K562 (cell line): ENCODE measurements at regions not wholly inside any gene's neighbourhood (a gene's known extent, or its start where the extent isn't known, plus 50 kb on each side); places are given as distances from the start of the nearest gene placed in this dataset.

ENCODE experiments used
- ATAC-seq: fragments of 200-7000 bp; cut with Tn5 transposase; 3 replicates; pipeline ENCODE4 v1.9.1; 2020; ENCODE audit warnings: moderate library complexity
- BruUV-seq: library from RNA; stranded (reverse); fragments of 400-500 nt; replicated peaks from 2 replicates; lab custom pipeline; 2021; lab: Mats Ljungman, UMichigan
- CTCF ChIA-PET: fragments of 300-600 bp; formaldehyde crosslinking; extraction: SDS; loops from one replicate; lab custom pipeline; 2021; ENCODE audit warnings: low intra/inter-chr PET ratio; lab: Yijun Ruan, JAX
- POLR2A ChIA-PET: fragments of 300-600, 350-650 bp; sonication (Branson Sonifier 250); formaldehyde crosslinking; extraction: SDS; loops from one replicate; lab custom pipeline; 2021; ENCODE audit warnings: antibody characterized with exemption, inconsistent platforms; lab: Yijun Ruan, JAX
- DNase-seq, 4 experiments: peaks; one replicate each; pipeline versions ENCODE4 v3.0.0 to v3.0.0-alpha.2; 2011 to 2018; ENCODE audit warnings: low spot score in 3 of 4, mixed read lengths in 3 of 4; ENCODE audit errors: extremely low read depth in 1 of 4
- FAIRE-seq: peaks from 2 replicates; lab custom pipeline; 2011; peaks lifted over from hg19 to GRCh38; lab: Jason Lieb, UNC
- H2AFZ ChIP-seq: 2 replicates; pipeline ENCODE4 v1.6.0; 2011; ENCODE audit warnings: low read depth, low read length, control low read depth, inconsistent platforms
- H3K27ac ChIP-seq: fragments of 200-600 bp; 3 replicates; pipeline ENCODE4 v1.8.0; 2011; ENCODE audit warnings: low read depth, mild to moderate bottlenecking, control low read depth, inconsistent platforms, low read length, moderate library complexity, mixed read lengths; ENCODE audit errors: extremely low read depth
- H3K27me3 ChIP-seq, 2 experiments: fragments of 300-600 bp in 1 of 2; 2 replicates in 1 of 2; 3 replicates in 1 of 2; pipeline versions ENCODE4 v1.6.0 to v1.8.0; 2011; ENCODE audit warnings: inconsistent platforms in 2 of 2, low read length in 2 of 2, mild to moderate bottlenecking in 1 of 2, mixed read lengths in 1 of 2, moderate library complexity in 1 of 2; ENCODE audit not compliant: control insufficient read depth in 2 of 2, insufficient read depth in 2 of 2
- H3K36me3 ChIP-seq: fragments of 300-600 bp; 3 replicates; pipeline ENCODE4 v1.8.0; 2011; ENCODE audit warnings: mild to moderate bottlenecking, low read length, inconsistent platforms; ENCODE audit not compliant: control insufficient read depth, insufficient read depth
- H3K4me1 ChIP-seq, 2 experiments: fragments of 200-600 bp in 1 of 2; replicated peaks in 1 of 2; 2 replicates in 1 of 2; 3 replicates in 1 of 2; pipeline versions ENCODE4 v1.5.1 to v1.8.0; 2011; ENCODE audit warnings: inconsistent platforms in 2 of 2, low read length in 2 of 2, mild to moderate bottlenecking in 1 of 2, mixed read lengths in 1 of 2, moderate library complexity in 1 of 2; ENCODE audit not compliant: control insufficient read depth in 2 of 2, insufficient read depth in 2 of 2
- H3K4me2 ChIP-seq: 2 replicates; pipeline ENCODE4 v1.6.1; 2011; ENCODE audit warnings: low read length, control low read depth, inconsistent platforms, mixed read lengths; ENCODE audit not compliant: insufficient read depth
- H3K4me3 ChIP-seq: fragments of 200-600 bp; sonication (generic), shearing (Covaris generic); 2 replicates; pipeline ENCODE4 v1.5.1; 2016; ENCODE audit warnings: control low read depth, inconsistent platforms
- H3K79me2 ChIP-seq: fragments of 200-600 bp; 3 replicates; pipeline ENCODE4 v1.8.0; 2011; ENCODE audit warnings: low read length, inconsistent platforms; ENCODE audit not compliant: control insufficient read depth, insufficient read depth
- H3K9ac ChIP-seq, 2 experiments: 2 replicates each; pipeline versions ENCODE4 v1.6.0 to v1.6.1; 2011; ENCODE audit warnings: low read depth in 2 of 2, low read length in 2 of 2, control low read depth in 1 of 2, inconsistent platforms in 1 of 2, mild to moderate bottlenecking in 1 of 2, mixed read lengths in 1 of 2; ENCODE audit not compliant: insufficient read depth in 1 of 2
- H3K9me1 ChIP-seq: one replicate; pipeline ENCODE4 v1.6.0; 2011; ENCODE audit warnings: inconsistent platforms, mild to moderate bottlenecking, low read length, moderate library complexity; ENCODE audit not compliant: control insufficient read depth, insufficient read depth
- H3K9me3 ChIP-seq: replicated peaks from 2 replicates; pipeline ENCODE4 v1.5.1; 2011; ENCODE audit warnings: low read depth, low read length, inconsistent platforms; ENCODE audit not compliant: control insufficient read depth, insufficient read depth
- H4K20me1 ChIP-seq: replicated peaks from 2 replicates; pipeline ENCODE4 v1.6.1; 2011; ENCODE audit warnings: low read length, inconsistent platforms, mixed read lengths; ENCODE audit not compliant: control insufficient read depth, insufficient read depth
- CBFB ChIP-seq: sonication (generic); formaldehyde crosslinking; IDR thresholded peaks from 2 replicates; pipeline ENCODE4 v1.4.0; 2020; ENCODE audit warnings: mild to moderate bottlenecking, missing genetic modification reagents
- GATAD2A ChIP-seq: fragments of 450-650 bp; IDR thresholded peaks from 2 replicates; pipeline ENCODE4 v1.6.1; 2017
- MCM7 ChIP-seq, 2 experiments: fragments of 450-650 bp; IDR thresholded peaks; 2 replicates each; pipeline ENCODE4 v1.6.1; 2016 to 2018
- TAF1 ChIP-seq: IDR thresholded peaks from 2 replicates; pipeline ENCODE4 v1.6.1; 2011; ENCODE audit warnings: mild to moderate bottlenecking, low read length, moderate library complexity; ENCODE audit not compliant: insufficient read depth, control insufficient read depth, severe bottlenecking; ENCODE audit errors: extremely low read depth
- WGBS: fragments of 100-300 bp; shearing (Covaris generic); methylation state at CpG from one replicate; pipeline ENCODE4 v1.1.6; 2016; ENCODE audit warnings: low coverage, mixed read lengths; ENCODE audit not compliant: insufficient coverage; ENCODE audit errors: missing lambda C conversion rate; 5-methylcytosine and 5-hydroxymethylcytosine counted together
- in situ Hi-C: fragments of 300-500 bp; cut with MboI; formaldehyde crosslinking; loops from 4 replicates; pipeline ENCODE4 v1.15.0; 2018; ENCODE audit warnings: inconsistent platforms, mixed read lengths
- intact Hi-C: fragments of 100-400 bp; cut with micrococcal nuclease; formaldehyde crosslinking; loops from 2 replicates; pipeline ENCODE4 v1.14.2; 2022

GRCh38 chr12:116411977-116412376 lies 134.5 kb upstream of the MED13L start:
- in situ Hi-C loops (no loop called here), intact Hi-C loops (no loop called here)
- no peak overlapping the region for H3K4me3 ChIP-seq
- FAIRE-seq (no peak), DNase-seq (no peak), ATAC-seq (no peak)
- peaks cover 0 to 9% of the 10 kb centered on the region in 2 experiments; a peak in 2 of 5 replicates for H3K4me1 ChIP-seq
- H3K9me3 ChIP-seq = no peaks in the 10 kb centered on the region
- no TSS peak for BruUV-seq
- no peak overlapping the region for H3K27ac ChIP-seq
- no peak for TF ChIP-seq GATAD2A
- ChIA-PET CTCF (no interaction called here), POLR2A (interaction anchor here (0.6 kb wide), 1 partner anchor 33 kb away, joined by 3 read pairs; no protein-coding TSS in a partner anchor)
- H3K4me2 ChIP-seq = no peak overlapping the region
- no peaks in the 10 kb centered on the region for H3K36me3 ChIP-seq
- no peaks in the 10 kb centered on the region for H4K20me1 ChIP-seq
- no peaks in the 10 kb centered on the region for H3K9me1 ChIP-seq
- no peak overlapping the region for H3K9ac ChIP-seq
- 82% methylated on average over 2 of the region's 3 CpGs for WGBS
- no peaks in the 10 kb centered on the region for H3K27me3 ChIP-seq
- H3K79me2 ChIP-seq = no peaks in the 10 kb centered on the region
- no peak overlapping the region for H2AFZ ChIP-seq

- Histone ChIP-seq H3K4me2 (no peak overlapping the region), H3K9me1 (no peaks in the 10 kb centered on the region), H3K4me3 (no peak overlapping the region), H4K20me1 (no peaks in the 10 kb centered on the region), H3K36me3 (no peaks in the 10 kb centered on the region), H3K79me2 (no peaks in the 10 kb centered on the region), H3K27ac (no peak overlapping the region), H3K4me1 (peaks cover 0 to 9% of the 10 kb centered on the region in 2 experiments; a peak in 2 of 5 replicates), H3K27me3 (no peaks in the 10 kb centered on the region), H3K9ac (peak overlapping the region in 1 of 2 experiments; percentile 26; a peak in 1 of 4 replicates), H3K9me3 (no peaks in the 10 kb centered on the region), H2AFZ (no peak overlapping the region)
- no TSS peak for BruUV-seq
- no peak for FAIRE-seq
- CTCF ChIA-PET = no interaction called here
- DNase-seq = no peak
- intact Hi-C loops = no loop called here
- TF ChIP-seq MCM7 (IDR thresholded peaks at IDR 0.05) = 0 out of 4 replicates have a peak, but pooled peaks of 1 of the 2 experiments have one; percentile 16
- no peak for TF ChIP-seq TAF1
- TF ChIP-seq CBFB (CRISPR knock-in tag) = 0 out of 2 replicates have a peak, but pooled peaks have one; percentile 7
- ATAC-seq = no peak
- whole genome bisulfite sequencing = 75% methylated on average over 12 of the region's 12 CpGs
- POLR2A ChIA-PET = interaction anchor here (0.7 kb wide), 1 partner anchor 381 kb away, joined by 4 read pairs; no protein-coding TSS in a partner anchor
- in situ Hi-C loops = no loop called here
Observed at GRCh38 chr12:116414891-116415290, 137.4 kb upstream of the MED13L start.
